Posterior cingulate gyrus (tissue), 11 donors: ENCODE measurements at regions not wholly inside any gene's neighbourhood (a gene's known extent, or its start where the extent isn't known, plus 50 kb on each side); places are given as distances from the start of the nearest gene placed in this dataset.

Experiments
- DNase-seq, 10 donors: peaks; one replicate each; pipeline versions ENCODE4 v3.0.0 to v3.0.0-alpha.2; 2020 to 2021; ENCODE audit warnings: mixed read lengths in 3 of 10
- intact Hi-C: fragments of 100-400 bp; cut with DNase I; formaldehyde crosslinking; loops from one replicate; pipeline ENCODE4 v1.15.1; 2023

GRCh38 chr16:79347277-79347676, 253.3 kb downstream of the MAF start:
- intact Hi-C loops: no loop called here
- DNase-seq: peak in 1 of 10 donors; percentile 65

GRCh38 chr16:79339863-79340262, 260.7 kb downstream of the MAF start:
- no peak for DNase-seq
- intact Hi-C loops: no loop called here

GRCh38 chr16:79337906-79338305, 262.6 kb downstream of the MAF start:
- DNase-seq: no peak

GRCh38 chr16:79336437-79337229, 263.9 kb downstream of the MAF start:
- no peak for DNase-seq
- intact Hi-C loops: no loop called here

More at GRCh38 chr16:79337906-79338305, 262.6 kb downstream of the MAF start:
- intact Hi-C loops: no loop called here

- intact Hi-C loops: no loop called here
- no peak for DNase-seq
Observed at GRCh38 chr16:79334127-79334526, 266.4 kb downstream of the MAF start.

- DNase-seq: no peak
Observed at GRCh38 chr16:79331066-79331465, 269.5 kb downstream of the MAF start.

GRCh38 chr16:79329967-79330366, 270.6 kb downstream of the MAF start:
- intact Hi-C loops: no loop called here
- DNase-seq: no peak

More at GRCh38 chr16:79331066-79331465, 269.5 kb downstream of the MAF start:
- intact Hi-C loops: no loop called here

GRCh38 chr16:79329166-79329521, 271.4 kb downstream of the MAF start:
- no peak for DNase-seq

GRCh38 chr16:79328402-79329165, 272.0 kb downstream of the MAF start:
- no peak for DNase-seq
- intact Hi-C loops: no loop called here

More at GRCh38 chr16:79329166-79329521, 271.4 kb downstream of the MAF start:
- intact Hi-C loops: no loop called here

GRCh38 chr16:79327836-79328235, 272.7 kb downstream of the MAF start:
- intact Hi-C loops: no loop called here
- DNase-seq: no peak

GRCh38 chr16:79326549-79326948, 274.0 kb downstream of the MAF start:
- intact Hi-C loops: no loop called here
- no peak for DNase-seq

- intact Hi-C loops: no loop called here
- DNase-seq: no peak
Observed at GRCh38 chr16:79325226-79325945, 275.2 kb downstream of the MAF start.

- DNase-seq: no peak
- intact Hi-C loops: no loop called here
Observed at GRCh38 chr16:79320956-79321355, 279.6 kb downstream of the MAF start.

- DNase-seq: no peak
- intact Hi-C loops: no loop called here
Observed at GRCh38 chr16:79318143-79318899, 282.2 kb downstream of the MAF start.

GRCh38 chr16:79317521-79317920, 283.0 kb downstream of the MAF start:
- intact Hi-C loops: no loop called here
- DNase-seq: no peak

- intact Hi-C loops: no loop called here
- DNase-seq: no peak
Observed at GRCh38 chr16:79317026-79317425, 283.5 kb downstream of the MAF start.

- intact Hi-C loops: no loop called here
- DNase-seq: no peak
Observed at GRCh38 chr16:79316004-79316458, 284.5 kb downstream of the MAF start.

- intact Hi-C loops: no loop called here
- no peak for DNase-seq
Observed at GRCh38 chr16:79312502-79312901, 288.0 kb downstream of the MAF start.

- intact Hi-C loops: no loop called here
- no peak for DNase-seq
Observed at GRCh38 chr16:79310710-79311109, 289.8 kb downstream of the MAF start.

- intact Hi-C loops: no loop called here
- no peak for DNase-seq
Observed at GRCh38 chr16:79309606-79310005, 290.9 kb downstream of the MAF start.
